ENCODE measurements at regions not wholly inside any gene's neighbourhood (a gene's known extent, or its start where the extent isn't known, plus 50 kb on each side); places are given as distances from the start of the nearest gene placed in this dataset.

DNA sequence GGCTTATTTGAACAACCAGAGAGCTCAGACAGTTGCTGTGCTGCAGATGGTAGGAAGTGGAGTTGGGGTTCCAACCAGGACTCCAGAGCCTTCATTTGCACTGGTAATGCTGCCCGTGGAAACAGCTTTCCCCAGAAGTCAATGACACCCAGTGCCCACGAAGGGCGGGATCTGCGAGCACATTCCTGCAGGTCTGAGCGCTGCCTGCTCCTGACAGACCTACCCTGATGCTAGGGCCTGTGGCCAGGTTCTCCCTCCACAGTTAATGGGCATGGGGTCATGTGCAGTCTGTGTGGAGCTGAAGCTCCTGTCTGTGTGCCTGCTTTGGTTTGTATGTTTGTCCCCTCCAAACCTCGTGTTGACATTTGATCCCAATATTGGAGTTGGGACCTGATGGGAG, 299.0 kb upstream of the HS6ST1 start:
- DNase-seq (ENCODE audit: low read depth), result no peak
- TF ChIP-seq, protein P1, sequence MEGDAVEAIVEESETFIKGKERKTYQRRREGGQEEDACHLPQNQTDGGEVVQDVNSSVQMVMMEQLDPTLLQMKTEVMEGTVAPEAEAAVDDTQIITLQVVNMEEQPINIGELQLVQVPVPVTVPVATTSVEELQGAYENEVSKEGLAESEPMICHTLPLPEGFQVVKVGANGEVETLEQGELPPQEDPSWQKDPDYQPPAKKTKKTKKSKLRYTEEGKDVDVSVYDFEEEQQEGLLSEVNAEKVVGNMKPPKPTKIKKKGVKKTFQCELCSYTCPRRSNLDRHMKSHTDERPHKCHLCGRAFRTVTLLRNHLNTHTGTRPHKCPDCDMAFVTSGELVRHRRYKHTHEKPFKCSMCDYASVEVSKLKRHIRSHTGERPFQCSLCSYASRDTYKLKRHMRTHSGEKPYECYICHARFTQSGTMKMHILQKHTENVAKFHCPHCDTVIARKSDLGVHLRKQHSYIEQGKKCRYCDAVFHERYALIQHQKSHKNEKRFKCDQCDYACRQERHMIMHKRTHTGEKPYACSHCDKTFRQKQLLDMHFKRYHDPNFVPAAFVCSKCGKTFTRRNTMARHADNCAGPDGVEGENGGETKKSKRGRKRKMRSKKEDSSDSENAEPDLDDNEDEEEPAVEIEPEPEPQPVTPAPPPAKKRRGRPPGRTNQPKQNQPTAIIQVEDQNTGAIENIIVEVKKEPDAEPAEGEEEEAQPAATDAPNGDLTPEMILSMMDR (IDR thresholded peaks at IDR 0.05; ENCODE audit: insufficient read depth, low read depth, low read length, missing control alignments), result no peak
- H3K4me3 ChIP-seq (ENCODE audit: low read length), result no peak overlapping the region

DNA sequence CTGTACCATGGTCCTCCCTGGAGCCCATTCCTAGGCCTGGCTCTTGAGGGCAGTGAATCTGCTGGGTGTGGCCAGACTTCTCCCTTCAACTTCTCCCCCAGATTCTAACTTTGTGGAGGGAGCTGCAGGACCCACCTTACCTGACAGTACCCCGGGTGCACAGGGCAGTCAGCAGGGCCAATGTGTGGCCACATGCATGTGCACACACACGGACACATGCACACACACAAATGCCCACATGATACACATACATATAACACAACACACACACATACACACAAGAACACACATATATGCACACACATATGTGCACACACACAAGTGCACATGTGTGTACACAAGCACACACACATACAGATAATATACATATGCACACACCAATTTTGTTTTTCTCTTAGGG, 300.0 kb upstream of the HS6ST1 start:
- DNase-seq (ENCODE audit: low read depth), result no peak
- TF ChIP-seq, protein P1 (IDR thresholded peaks at IDR 0.05; ENCODE audit: insufficient read depth, low read depth, low read length, missing control alignments), result no peak
- H3K4me3 ChIP-seq (ENCODE audit: low read length), result no peak overlapping the region

DNA sequence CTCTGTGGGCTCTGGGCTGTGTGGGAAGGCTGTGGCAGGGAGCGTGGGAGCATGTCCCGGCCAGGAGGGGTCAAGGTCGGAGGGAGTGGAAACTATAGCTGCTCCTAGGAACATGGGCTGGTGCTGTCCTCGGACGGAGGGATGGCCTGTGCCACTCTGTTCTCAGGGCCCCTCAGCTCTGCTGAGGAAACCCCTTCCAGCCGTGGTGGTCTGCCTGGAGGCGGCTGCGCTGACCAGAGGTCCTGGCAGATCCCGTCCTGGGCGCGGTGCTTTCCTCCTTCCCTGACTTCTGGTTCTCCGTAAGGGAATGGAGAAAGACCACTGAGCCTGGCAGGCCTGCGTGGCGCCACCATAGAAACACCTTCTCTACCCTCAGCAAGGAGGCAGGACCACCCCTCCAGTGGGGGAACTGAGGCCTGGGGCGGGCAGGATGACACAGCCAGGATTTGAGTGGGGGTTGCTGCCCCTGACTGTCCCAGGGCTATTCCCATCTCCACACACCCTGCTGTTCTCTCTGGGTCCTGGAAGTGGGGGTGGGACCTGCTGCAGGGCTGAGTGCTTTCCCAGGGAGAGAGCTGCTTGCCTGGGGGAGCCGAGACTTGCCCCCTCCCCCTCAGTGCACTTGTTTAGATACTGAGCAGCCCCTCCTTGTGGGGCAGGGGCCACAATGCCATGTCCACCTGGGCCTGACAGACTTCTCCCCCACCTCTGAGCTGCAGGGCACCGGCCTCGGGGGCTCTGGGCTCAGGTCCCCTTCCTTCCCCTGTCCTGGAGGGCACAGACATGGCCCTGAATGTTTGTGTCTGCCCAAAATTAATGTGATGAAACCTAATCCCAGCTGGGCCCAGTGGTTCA, 301.0 kb upstream of the HS6ST1 start:
- TF ChIP-seq, protein P1 (IDR thresholded peaks at IDR 0.05; ENCODE audit: insufficient read depth, low read depth, low read length, missing control alignments), result no peak
- no peak overlapping the region for H3K4me3 ChIP-seq (ENCODE audit: low read length)
- no peak for DNase-seq (ENCODE audit: low read depth)

GRCh38 chr2:128621074-128621473, 302.4 kb upstream of the HS6ST1 start:
- no peak overlapping the region for H3K4me3 ChIP-seq (ENCODE audit: low read length)
- TF ChIP-seq, protein P1 (IDR thresholded peaks at IDR 0.05; ENCODE audit: insufficient read depth, low read depth, low read length, missing control alignments), result no peak
- no peak for DNase-seq (ENCODE audit: low read depth)

GRCh38 chr2:128622371-128622770, 303.7 kb upstream of the HS6ST1 start:
- no peak overlapping the region for H3K4me3 ChIP-seq (ENCODE audit: low read length)
- no peak for DNase-seq (ENCODE audit: low read depth)
- TF ChIP-seq, protein P1 (IDR thresholded peaks at IDR 0.05; ENCODE audit: insufficient read depth, low read depth, low read length, missing control alignments), result no peak

- no peak overlapping the region for H3K4me3 ChIP-seq (ENCODE audit: low read length)
- TF ChIP-seq, protein P1 (IDR thresholded peaks at IDR 0.05; ENCODE audit: insufficient read depth, low read depth, low read length, missing control alignments), result no peak
- no peak for DNase-seq (ENCODE audit: low read depth)
These were observed 304.4 kb upstream of the HS6ST1 start for GRCh38 chr2:128622955-128623620.

Measured in epithelial cell of esophagus (primary cell).